Coronary artery (tissue), 2 donors: ENCODE measurements at regions not wholly inside any gene's neighbourhood (a gene's known extent, or its start where the extent isn't known, plus 50 kb on each side); places are given as distances from the start of the nearest gene placed in this dataset.

Experiments used
- DNase-seq: peaks from one replicate; pipeline ENCODE4 v3.0.0-alpha.2; 2017; ENCODE audit warnings: low spot score
- H3K27ac ChIP-seq, 2 donors: fragments of 200-600 bp; sonication (generic); one replicate each; pipeline ENCODE4 v1.5.1; 2016 to 2019
- H3K4me3 ChIP-seq: fragments of 200-600 bp; sonication (generic); 2 replicates; pipeline ENCODE4 v1.5.1; 2016; ENCODE audit warnings: mild to moderate bottlenecking, moderate library complexity
- CTCF ChIP-seq: fragments of 200-600 bp; sonication (generic); IDR thresholded peaks from one replicate; pipeline ENCODE4 v1.5.1; 2019; ENCODE audit warnings: antibody characterized with exemption

GRCh38 chr15:87686339-87686738 is 570.2 kb downstream of the NTRK3 start:
- no peak overlapping the region for H3K27ac ChIP-seq
- TF ChIP-seq CTCF = no peak
- H3K4me3 ChIP-seq = no peak overlapping the region
- no peak for DNase-seq

GRCh38 chr15:87682527-87682926 is 574.0 kb downstream of the NTRK3 start:
- H3K4me3 ChIP-seq = no peak overlapping the region
- no peak for TF ChIP-seq CTCF
- no peak for DNase-seq
- H3K27ac ChIP-seq = no peak overlapping the region

- no peak for DNase-seq
- Histone ChIP-seq H3K4me3 (no peak overlapping the region), H3K27ac (no peak overlapping the region)
- no peak for TF ChIP-seq CTCF
These were observed 575.4 kb downstream of the NTRK3 start for GRCh38 chr15:87681104-87681503.

DNA sequence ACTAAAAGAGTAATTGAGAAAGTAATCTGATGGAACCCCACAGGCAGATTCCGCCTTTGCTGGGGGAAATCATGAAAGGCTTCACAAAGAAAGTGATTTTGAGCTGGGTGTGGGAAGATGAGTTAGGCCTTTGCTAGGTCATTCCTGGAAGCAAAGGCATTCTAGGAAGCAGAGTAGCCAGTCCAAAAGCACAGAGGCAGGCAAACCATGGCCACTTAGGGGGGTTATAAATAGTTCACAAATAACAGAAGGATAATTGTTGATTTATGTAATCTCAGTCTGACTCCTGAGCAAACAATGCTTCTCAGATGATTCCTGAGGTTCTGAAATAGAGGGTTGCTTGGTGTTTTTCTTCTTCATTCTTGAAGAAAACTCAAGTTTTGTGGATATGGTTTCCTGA is 576.3 kb downstream of the NTRK3 start:
- Histone ChIP-seq H3K4me3 (no peak overlapping the region), H3K27ac (no peak overlapping the region)
- no peak for DNase-seq
- no peak for TF ChIP-seq CTCF

DNA sequence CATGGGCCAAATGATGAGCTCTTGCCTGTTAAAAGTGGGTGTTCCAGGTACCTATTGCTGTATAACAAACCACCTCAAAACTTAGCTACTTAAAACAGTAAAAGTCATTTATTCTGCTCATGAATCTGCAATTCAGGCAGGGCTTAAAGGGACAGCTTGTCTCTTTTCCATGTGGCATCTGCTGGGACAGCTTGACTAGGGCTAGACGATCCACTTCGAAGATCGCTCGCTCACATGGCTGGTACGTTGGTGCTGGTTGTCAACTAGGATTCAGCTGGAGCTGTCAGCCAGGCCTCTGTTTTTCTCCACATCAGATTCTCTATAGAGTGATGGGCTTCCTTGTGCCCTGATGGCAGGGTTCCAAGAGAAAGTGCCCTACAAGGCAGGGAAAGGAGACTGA is 581.3 kb downstream of the NTRK3 start:
- H3K27ac ChIP-seq = no peak overlapping the region
- no peak for DNase-seq
- no peak for TF ChIP-seq CTCF
- no peak overlapping the region for H3K4me3 ChIP-seq

- TF ChIP-seq CTCF = peak; percentile 52
- Histone ChIP-seq H3K4me3 (no peak overlapping the region), H3K27ac (no peak overlapping the region)
- DNase-seq = no peak
These were observed 583.9 kb downstream of the NTRK3 start for GRCh38 chr15:87672309-87673288.

- Histone ChIP-seq H3K27ac (no peak overlapping the region), H3K4me3 (no peak overlapping the region)
- no peak for TF ChIP-seq CTCF
- no peak for DNase-seq
These were observed 585.2 kb downstream of the NTRK3 start for GRCh38 chr15:87671289-87671688.
